Left ventricle myocardium inferior (tissue), 1 donor: ENCODE measurements at regions not wholly inside any gene's neighbourhood (a gene's known extent, or its start where the extent isn't known, plus 50 kb on each side); places are given as distances from the start of the nearest gene placed in this dataset.

Experiments used
- DNase-seq: peaks from one replicate; pipeline ENCODE4 v3.0.0-alpha.2; 2020
- H3K27ac ChIP-seq: fragments of 200-600 bp; replicated peaks from 2 replicates; pipeline ENCODE4 v1.8.0; 2021
- H3K27me3 ChIP-seq: fragments of 200-600 bp; 2 replicates; pipeline ENCODE4 v1.8.0; 2021; ENCODE audit warnings: low read depth
- H3K36me3 ChIP-seq: fragments of 200-600 bp; 2 replicates; pipeline ENCODE4 v1.8.0; 2021
- H3K4me1 ChIP-seq: fragments of 200-600 bp; 2 replicates; pipeline ENCODE4 v1.8.0; 2021
- H3K4me3 ChIP-seq: fragments of 200-600 bp; 2 replicates; pipeline ENCODE4 v1.8.0; 2021; ENCODE audit warnings: mild to moderate bottlenecking, moderate library complexity
- H3K9me3 ChIP-seq: fragments of 200-600 bp; replicated peaks from 2 replicates; pipeline ENCODE4 v1.8.0; 2021
- intact Hi-C: fragments of 100-400 bp; cut with micrococcal nuclease; formaldehyde crosslinking; loops from one replicate; pipeline ENCODE4 v1.11.0; 2022
- TF ChIP-seq, protein P1 (sequence below): fragments of 200-600 bp; IDR thresholded peaks from 2 replicates; pipeline ENCODE4 v1.8.0; 2021; ENCODE audit warnings: antibody characterized with exemption, mild to moderate bottlenecking, borderline replicate concordance
- donor health status: DM: no; HTN: yes; CAD: no; lungs with severe emphysema.

DNA sequence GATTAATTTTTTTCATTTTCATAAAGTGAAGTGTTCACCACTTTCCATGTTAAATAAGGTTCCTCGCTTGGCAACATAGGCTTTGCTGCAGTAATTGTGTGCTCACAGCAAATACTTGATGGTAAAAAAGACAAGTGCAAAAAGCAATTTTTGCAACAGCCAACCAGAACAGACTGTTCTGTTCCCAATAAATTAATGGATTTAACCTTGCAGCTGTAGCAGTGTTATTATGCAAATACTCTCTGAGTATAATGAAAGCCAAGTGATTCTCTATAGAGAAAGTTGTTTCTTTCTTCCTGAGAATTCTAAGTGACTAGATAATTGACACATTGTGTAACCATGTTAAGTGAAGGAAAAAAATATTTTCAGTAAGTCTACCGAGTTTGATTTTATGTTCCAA, 183.7 kb upstream of the NAALADL2 start:
- no peak for DNase-seq
- H3K27me3 ChIP-seq = no peaks in the 10 kb centered on the region
- no peak overlapping the region for H3K4me3 ChIP-seq
- H3K36me3 ChIP-seq = no peaks in the 10 kb centered on the region
- H3K4me1 ChIP-seq = no peaks in the 10 kb centered on the region
- intact Hi-C loops = no loop called here
- H3K27ac ChIP-seq = no peak overlapping the region
- no peaks in the 10 kb centered on the region for H3K9me3 ChIP-seq
- TF ChIP-seq, protein P1, sequence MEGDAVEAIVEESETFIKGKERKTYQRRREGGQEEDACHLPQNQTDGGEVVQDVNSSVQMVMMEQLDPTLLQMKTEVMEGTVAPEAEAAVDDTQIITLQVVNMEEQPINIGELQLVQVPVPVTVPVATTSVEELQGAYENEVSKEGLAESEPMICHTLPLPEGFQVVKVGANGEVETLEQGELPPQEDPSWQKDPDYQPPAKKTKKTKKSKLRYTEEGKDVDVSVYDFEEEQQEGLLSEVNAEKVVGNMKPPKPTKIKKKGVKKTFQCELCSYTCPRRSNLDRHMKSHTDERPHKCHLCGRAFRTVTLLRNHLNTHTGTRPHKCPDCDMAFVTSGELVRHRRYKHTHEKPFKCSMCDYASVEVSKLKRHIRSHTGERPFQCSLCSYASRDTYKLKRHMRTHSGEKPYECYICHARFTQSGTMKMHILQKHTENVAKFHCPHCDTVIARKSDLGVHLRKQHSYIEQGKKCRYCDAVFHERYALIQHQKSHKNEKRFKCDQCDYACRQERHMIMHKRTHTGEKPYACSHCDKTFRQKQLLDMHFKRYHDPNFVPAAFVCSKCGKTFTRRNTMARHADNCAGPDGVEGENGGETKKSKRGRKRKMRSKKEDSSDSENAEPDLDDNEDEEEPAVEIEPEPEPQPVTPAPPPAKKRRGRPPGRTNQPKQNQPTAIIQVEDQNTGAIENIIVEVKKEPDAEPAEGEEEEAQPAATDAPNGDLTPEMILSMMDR = no peak

DNA sequence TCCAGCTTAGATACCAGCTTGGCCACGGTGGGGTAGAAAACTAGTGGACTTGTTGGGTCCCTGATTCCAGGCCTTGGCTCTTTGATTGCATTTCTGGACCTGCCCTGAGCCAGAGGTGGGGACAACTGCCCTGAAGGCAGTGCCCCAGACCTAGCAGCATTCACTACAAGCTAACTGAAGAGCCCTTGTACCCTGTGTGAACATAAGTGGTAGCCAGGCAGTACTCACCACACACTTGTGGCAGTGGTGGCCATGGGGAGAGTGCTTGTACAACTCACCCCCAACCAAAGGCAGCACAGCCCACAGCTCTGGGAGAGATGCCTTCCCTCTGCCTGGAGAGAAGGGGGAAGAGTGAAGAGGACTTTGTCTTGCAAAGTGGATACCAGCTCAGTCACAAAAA, 177.3 kb upstream of the NAALADL2 start:
- intact Hi-C loops = no loop called here
- TF ChIP-seq, protein P1 = no peak

DNA sequence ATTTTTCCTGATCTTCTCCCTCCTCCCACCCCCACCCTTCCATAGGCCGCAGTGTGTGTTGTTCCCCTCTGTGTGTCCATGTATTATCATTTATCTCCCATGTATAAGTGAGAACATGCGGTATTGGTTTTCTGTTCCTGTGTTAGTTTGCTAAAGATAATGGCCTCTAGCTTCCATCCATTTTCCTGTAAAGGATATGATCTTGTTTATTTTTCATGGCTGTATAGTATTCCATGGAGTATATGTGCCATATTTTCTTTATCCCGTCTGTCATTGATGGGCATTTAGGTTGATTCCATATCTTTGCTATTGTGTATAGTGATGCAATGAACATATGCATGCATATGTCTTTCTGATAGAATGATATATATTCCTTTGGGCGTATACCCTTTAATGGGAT, 173.3 kb upstream of the NAALADL2 start:
- Histone ChIP-seq H3K36me3 (no peaks in the 10 kb centered on the region), H3K27me3 (no peaks in the 10 kb centered on the region), H3K4me3 (no peak overlapping the region), H3K27ac (no peak overlapping the region), H3K4me1 (no peaks in the 10 kb centered on the region), H3K9me3 (peaks cover 12% of the 10 kb centered on the region)
- intact Hi-C loops = no loop called here
- TF ChIP-seq, protein P1 = no peak
- DNase-seq = no peak

More for the DNA sequence above, 177.3 kb upstream of the NAALADL2 start:
- Histone ChIP-seq H3K9me3 (peaks cover 12% of the 10 kb centered on the region), H3K27me3 (no peaks in the 10 kb centered on the region), H3K4me1 (no peaks in the 10 kb centered on the region), H3K4me3 (no peak overlapping the region), H3K36me3 (no peaks in the 10 kb centered on the region), H3K27ac (no peak overlapping the region)
- DNase-seq = no peak

DNA sequence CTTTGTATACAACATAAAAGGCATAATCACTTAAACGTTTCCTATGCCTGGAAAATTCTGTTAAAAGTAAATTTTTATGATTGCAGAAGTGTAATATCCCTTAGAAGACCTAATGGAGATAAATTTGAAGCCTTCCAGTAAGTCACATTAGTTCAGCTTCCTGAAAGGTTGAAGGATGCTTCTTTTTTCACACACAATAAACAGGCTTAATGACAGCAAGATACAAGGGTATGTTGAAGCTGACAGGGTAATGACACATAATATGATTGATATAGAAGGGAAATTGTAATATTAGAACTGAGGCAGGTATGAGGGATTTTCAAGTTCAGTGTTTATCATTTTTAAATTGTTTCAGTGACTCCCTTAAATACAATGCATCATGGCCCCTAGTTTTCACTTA, 161.8 kb upstream of the NAALADL2 start:
- no peak overlapping the region for H3K27ac ChIP-seq
- no peaks in the 10 kb centered on the region for H3K27me3 ChIP-seq
- no peaks in the 10 kb centered on the region for H3K36me3 ChIP-seq
- TF ChIP-seq, protein P1 = no peak
- intact Hi-C loops = no loop called here
- H3K9me3 ChIP-seq = peaks cover 8% of the 10 kb centered on the region
- no peak overlapping the region for H3K4me3 ChIP-seq
- H3K4me1 ChIP-seq = no peaks in the 10 kb centered on the region
- no peak for DNase-seq

DNA sequence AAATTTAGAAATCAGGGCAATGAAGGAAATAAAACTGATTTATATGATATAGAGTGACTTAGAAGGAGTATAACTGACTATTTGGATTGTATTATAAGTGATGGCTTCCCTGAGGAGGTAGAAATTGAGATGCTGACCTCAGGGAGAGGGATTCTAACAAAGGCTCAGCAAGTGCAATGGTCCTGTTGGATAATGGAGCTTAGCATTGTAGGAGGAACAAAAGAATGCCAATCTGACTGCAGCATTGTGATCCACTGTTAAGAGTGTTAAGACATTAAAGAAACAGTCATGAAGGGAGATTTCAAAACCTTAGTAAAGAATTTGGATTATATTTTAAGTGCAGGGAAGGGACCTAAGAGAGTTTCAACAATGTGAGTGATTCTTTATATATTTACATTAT, 158.4 kb upstream of the NAALADL2 start:
- DNase-seq = no peak
- TF ChIP-seq, protein P1 = no peak
- no peaks in the 10 kb centered on the region for H3K9me3 ChIP-seq
- H3K4me3 ChIP-seq = no peak overlapping the region
- no peak overlapping the region for H3K27ac ChIP-seq
- H3K27me3 ChIP-seq = no peaks in the 10 kb centered on the region
- intact Hi-C loops = no loop called here
- H3K4me1 ChIP-seq = no peaks in the 10 kb centered on the region
- no peaks in the 10 kb centered on the region for H3K36me3 ChIP-seq

DNA sequence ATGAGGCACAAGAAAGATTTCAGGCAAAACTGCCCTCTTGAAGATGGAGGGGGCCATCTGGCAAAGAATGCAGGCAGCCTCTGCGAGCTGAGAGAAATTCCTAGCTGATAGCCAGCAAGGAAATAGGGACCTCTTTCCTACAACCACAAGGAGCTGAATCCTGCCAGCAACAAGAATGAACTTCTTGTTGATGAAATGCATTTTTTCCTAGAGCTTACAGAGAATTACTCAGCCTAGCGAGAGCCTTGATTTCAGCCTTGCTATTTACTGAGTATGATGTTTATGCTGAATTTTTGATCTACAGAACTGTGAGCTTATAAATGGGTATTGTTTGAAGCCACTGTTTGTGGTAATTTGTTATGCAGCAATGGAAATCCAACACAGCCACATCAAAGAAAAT, 148.5 kb upstream of the NAALADL2 start:
- H3K27ac ChIP-seq = no peak overlapping the region
- H3K36me3 ChIP-seq = no peaks in the 10 kb centered on the region
- no peak overlapping the region for H3K4me3 ChIP-seq
- intact Hi-C loops = no loop called here
- no peaks in the 10 kb centered on the region for H3K27me3 ChIP-seq
- H3K9me3 ChIP-seq = peaks cover 31% of the 10 kb centered on the region
- TF ChIP-seq, protein P1 = no peak
- no peaks in the 10 kb centered on the region for H3K4me1 ChIP-seq
- DNase-seq = no peak
